ENCODE measurements at regions not wholly inside any gene's neighbourhood (a gene's known extent, or its start where the extent isn't known, plus 50 kb on each side); places are given as distances from the start of the nearest gene placed in this dataset.
"Not testable (repeated sequence)": the region's sequence is repeated elsewhere in the genome, so short reads cannot be mapped to it uniquely, and the experiment has no call there.

DNA sequence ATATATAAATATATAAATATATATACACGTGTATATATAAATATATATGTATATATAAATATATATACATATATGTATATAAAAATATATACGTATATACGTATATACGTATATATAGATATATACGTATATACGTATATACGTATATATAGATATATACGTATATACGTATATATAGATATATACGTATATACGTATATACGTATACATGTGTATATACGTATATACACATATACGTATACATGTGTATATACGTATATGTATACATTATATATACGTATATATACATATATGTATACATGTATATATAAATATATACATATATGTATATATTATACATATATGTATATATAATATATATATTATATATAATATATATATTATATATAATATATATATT lies 984.9 kb upstream of the DDX18 start:
- not testable (repeated sequence) for TF ChIP-seq CREB1 (IDR thresholded peaks at IDR 0.05); EZH2 (IDR thresholded peaks at IDR 0.05; ENCODE audit: low read depth, low read length, severe bottlenecking); POLR2A (IDR thresholded peaks at IDR 0.05; ENCODE audit: control extremely low read depth in 1 of 2, low read depth in 2 of 2, low read length in 2 of 2); HDAC2 (IDR thresholded peaks at IDR 0.05; ENCODE audit: borderline replicate concordance in 1 of 2, low read depth in 2 of 2, low read length in 2 of 2)
- TF ChIP-seq, protein P1, sequence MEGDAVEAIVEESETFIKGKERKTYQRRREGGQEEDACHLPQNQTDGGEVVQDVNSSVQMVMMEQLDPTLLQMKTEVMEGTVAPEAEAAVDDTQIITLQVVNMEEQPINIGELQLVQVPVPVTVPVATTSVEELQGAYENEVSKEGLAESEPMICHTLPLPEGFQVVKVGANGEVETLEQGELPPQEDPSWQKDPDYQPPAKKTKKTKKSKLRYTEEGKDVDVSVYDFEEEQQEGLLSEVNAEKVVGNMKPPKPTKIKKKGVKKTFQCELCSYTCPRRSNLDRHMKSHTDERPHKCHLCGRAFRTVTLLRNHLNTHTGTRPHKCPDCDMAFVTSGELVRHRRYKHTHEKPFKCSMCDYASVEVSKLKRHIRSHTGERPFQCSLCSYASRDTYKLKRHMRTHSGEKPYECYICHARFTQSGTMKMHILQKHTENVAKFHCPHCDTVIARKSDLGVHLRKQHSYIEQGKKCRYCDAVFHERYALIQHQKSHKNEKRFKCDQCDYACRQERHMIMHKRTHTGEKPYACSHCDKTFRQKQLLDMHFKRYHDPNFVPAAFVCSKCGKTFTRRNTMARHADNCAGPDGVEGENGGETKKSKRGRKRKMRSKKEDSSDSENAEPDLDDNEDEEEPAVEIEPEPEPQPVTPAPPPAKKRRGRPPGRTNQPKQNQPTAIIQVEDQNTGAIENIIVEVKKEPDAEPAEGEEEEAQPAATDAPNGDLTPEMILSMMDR (IDR thresholded peaks at IDR 0.05; ENCODE audit: control extremely low read depth in 1 of 3, insufficient read depth in 1 of 3, low read depth in 1 of 3, low read length in 3 of 3) = not testable (repeated sequence)
